ENCODE measurements at regions not wholly inside any gene's neighbourhood (a gene's known extent, or its start where the extent isn't known, plus 50 kb on each side); places are given as distances from the start of the nearest gene placed in this dataset.
"Not testable (repeated sequence)": the region's sequence is repeated elsewhere in the genome, so short reads cannot be mapped to it uniquely, and the experiment has no call there.

- H3K4me3 ChIP-seq, H3K27ac ChIP-seq: not testable (repeated sequence)
Observed at GRCh38 chr1:144140243-144140642, 168.5 kb upstream of the FAM72C start.

- H3K27ac ChIP-seq, H3K4me3 ChIP-seq: not testable (repeated sequence)
Observed at GRCh38 chr1:144105006-144105405, 133.2 kb upstream of the FAM72C start.

DNA sequence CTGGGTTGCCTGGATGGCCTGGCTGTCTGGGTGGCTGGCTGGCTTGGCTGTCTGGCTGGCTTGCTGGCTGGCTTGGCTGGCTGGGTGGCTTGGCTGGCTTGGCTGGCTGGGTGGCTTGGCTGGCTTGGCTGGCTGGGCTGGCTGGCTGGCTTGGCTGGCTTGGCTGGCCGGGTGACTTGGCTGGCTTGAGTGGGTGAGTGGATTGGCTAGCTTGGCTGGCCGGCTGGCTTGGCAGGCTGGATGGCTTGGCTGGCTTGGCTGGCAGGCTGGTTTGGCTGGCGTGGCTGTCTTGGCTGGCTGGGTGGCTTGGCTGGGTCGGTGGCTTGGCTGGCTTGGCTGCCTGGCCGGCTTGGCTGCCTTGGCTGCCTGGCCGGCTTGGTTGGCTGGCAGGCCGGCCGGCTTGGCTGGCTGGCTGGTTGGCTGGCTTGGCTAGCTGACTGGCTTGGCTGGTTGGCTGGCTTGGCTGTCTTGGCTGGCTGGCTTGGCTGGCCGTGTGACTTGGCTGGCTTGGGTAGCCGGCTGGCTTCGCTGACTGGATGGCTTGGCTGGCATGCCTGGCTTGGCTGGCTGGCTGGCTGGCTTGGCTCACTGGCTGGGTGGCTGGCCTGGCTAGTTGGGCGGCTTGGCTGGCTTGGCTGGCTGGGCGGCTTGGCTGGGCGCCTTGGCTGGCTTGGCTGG lies 132.4 kb upstream of the FAM72C start:
- not testable (repeated sequence) for H3K27ac ChIP-seq, H3K4me3 ChIP-seq

DNA sequence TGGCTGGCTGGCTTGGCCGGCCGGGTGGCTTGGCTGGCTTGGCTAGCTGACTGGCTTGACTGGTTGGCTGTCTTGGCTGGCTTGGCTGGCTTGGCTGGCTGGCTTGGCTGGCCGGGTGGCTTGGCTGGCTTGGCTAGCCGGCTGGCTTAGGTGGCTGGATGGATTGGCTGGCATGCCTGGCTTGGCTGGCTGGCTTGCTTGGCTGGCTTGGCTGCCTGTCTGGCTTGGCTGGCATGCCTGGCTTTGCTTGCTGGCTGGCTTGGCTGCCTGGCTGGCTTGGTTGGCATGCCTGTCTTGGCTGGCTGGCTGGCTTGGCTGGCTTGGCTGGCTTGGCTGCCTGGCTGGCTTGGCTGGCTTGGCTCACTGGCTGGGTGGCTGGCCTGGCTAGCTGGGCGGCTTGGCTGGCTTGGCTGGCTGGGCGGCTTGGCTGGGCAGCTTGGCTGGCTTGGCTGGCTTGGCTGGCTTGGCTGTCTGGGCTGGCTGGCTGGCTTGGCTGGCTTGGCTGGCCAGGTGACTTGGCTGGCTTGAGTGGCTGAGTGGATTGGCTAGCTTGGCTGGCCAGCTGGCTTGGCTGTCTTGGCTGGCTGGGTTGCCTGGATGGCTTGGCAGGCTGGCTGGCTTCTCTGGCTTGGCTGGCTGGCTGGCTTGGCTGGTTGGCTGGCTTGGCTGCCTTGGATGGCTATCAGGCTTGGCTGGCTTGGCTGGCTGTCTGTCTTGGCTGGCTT lies 131.5 kb upstream of the FAM72C start:
- H3K4me3 ChIP-seq, H3K27ac ChIP-seq: not testable (repeated sequence)

DNA sequence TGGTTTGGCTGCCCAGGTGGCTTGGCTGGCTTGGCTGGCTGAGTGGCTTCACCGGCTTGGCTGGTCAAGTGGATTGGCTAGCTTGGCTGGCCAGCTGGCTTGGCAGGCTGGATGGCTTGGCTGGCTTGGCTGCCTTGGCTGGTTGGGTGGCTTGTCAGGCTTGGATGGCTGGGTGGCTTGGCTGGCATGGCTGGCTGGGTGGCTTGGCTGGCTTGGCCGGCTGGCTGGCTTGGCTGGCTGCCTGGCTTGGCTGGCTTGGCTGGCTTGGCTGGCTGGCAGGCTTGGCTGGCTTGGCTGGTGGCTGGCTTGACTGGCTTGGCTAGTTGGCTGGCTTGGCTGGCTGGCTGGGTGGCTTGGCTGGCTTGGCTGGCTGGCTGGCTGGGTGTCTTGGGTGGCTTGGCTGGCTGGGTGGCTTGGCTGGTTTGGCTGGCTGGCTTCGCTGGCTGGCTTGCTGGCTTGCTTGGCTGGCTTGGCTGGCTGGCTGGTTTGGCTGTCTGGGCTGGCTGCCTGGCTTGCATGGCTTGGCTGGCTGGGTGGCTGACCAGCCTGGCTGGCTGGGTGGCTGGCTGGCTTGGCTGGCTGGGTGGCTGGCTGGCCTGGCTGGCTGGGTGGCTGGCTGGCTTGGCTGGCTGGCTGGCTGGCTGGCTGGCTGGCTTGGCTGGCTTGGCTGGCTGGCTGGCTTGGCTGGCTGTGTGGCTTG lies 130.4 kb upstream of the FAM72C start:
- H3K27ac ChIP-seq: peak overlapping the region in 1 of 21 experiments; percentile 60

DNA sequence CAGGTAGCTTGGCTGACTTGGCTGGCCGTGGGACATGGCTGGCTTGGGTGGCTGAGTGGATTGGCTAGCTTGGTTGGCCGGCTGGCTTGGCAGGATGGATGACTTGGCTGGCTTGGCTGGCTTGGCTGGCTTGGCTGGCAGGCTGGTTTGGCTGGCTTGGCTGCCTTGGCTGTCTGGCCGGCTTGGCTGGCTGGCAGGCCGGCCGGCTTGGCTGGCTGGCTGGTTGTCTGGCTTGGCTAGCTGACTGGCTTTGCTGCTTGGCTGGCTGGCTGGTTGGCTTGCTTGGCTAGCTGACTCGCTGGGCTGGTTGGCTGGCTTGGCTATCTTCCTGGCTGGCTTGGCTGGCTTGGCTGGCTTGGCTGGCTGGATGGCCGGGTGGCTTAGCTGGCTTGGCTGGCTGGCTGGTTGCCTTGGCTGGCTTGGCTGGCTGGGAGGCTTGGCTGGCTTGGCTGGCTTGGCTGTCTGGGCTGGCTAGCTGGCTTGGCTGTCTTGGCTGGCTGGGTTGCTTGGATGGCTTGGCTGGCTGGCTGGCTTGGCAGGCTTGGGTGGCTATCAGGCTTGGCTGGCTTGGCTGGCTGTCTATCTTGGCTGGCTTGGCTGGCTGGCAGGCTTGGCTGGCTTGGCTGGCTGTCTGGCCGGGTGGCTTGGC lies 129.7 kb upstream of the FAM72C start:
- Histone ChIP-seq H3K27ac (peak overlapping the region in 2 of 21 experiments; percentile 5 to 60), H3K4me3 (no peak overlapping the region)

More for the DNA sequence above, 130.4 kb upstream of the FAM72C start:
- H3K4me3 ChIP-seq: not testable (repeated sequence)

DNA sequence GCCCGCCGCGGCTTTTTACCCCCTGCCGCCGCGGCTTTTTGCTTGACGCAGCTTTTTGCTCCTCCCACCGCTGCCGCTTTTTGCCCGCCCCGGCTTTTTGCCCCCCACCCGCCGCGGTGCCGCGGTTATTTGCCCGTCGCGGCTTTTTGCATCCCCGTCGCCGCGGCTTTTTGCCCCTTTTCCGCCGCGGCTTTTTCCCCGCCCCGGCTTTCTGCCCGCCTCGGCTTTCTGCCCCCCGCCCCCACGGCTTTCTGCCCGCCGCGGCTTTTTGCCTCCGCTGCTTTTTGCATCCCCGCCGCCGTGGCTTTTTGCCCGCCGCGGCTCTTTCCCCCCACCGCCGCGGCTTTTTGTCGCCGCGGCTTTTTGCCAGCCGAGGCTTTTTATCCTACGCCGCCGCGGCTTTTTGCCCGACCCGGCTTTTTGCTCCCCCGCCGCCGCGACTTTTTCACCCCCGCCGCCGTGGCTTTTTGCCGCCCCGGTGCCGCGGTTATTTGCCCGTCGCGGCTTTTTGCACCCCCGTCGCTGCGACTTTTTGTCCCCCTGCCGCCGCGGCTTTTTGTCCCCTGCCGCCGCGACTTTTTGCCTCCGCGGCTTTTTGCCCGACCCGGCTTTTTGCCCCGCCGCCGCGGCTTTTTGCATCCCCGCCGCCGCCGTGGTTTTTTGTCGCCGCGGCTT lies 105.5 kb upstream of the FAM72C start:
- Histone ChIP-seq H3K4me3 (peak overlapping the region; percentile 47 to 74 (median 65)), H3K27ac (peak overlapping the region in 2 of 21 experiments; percentile 40 to 54)

GRCh38 chr1:144076646-144077045 lies 104.9 kb upstream of the FAM72C start:
- Histone ChIP-seq H3K4me3 (peak overlapping the region; percentile 47 to 74 (median 65)), H3K27ac (peak overlapping the region in 2 of 21 experiments; percentile 54 to 62)

- not testable (repeated sequence) for H3K4me3 ChIP-seq, H3K27ac ChIP-seq
Observed at GRCh38 chr1:144070394-144071053, 98.7 kb upstream of the FAM72C start.

- H3K4me3 ChIP-seq, H3K27ac ChIP-seq: not testable (repeated sequence)
Observed at GRCh38 chr1:144067042-144067441, 95.3 kb upstream of the FAM72C start.

GRCh38 chr1:144066071-144066813 lies 94.5 kb upstream of the FAM72C start:
- H3K27ac ChIP-seq, H3K4me3 ChIP-seq: not testable (repeated sequence)

GRCh38 chr1:144065299-144066060 lies 93.7 kb upstream of the FAM72C start:
- H3K27ac ChIP-seq: not testable (repeated sequence)

DNA sequence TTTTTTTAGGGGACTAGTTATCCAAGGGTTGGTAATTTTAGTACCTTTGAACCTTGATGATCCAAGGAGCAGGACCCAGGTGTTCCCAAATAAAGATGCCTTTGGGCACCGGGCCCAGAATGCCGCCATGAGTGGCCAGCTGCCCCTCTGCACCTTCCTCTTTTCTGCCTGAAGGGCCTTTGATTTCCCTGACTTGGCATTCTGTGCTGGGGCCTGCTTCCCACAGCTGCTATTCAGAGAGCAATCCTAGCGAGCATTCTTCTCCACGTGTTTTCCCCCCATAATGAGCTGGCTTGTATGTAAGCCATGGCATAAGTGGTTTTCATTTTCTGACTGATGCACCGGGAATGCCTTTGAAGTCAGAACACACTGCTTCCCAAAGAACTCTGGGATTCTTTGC lies 77.6 kb upstream of the FAM72C start:
- H3K4me3 ChIP-seq, H3K27ac ChIP-seq: not testable (repeated sequence)

More at GRCh38 chr1:144065299-144066060, 93.7 kb upstream of the FAM72C start:
- H3K4me3 ChIP-seq: not testable (repeated sequence)

GRCh38 chr1:144046645-144047044 lies 74.9 kb upstream of the FAM72C start:
- not testable (repeated sequence) for H3K4me3 ChIP-seq

GRCh38 chr1:144045751-144046546 lies 74.2 kb upstream of the FAM72C start:
- not testable (repeated sequence) for H3K27ac ChIP-seq, H3K4me3 ChIP-seq

More at GRCh38 chr1:144046645-144047044, 74.9 kb upstream of the FAM72C start:
- H3K27ac ChIP-seq: not testable (repeated sequence)

DNA sequence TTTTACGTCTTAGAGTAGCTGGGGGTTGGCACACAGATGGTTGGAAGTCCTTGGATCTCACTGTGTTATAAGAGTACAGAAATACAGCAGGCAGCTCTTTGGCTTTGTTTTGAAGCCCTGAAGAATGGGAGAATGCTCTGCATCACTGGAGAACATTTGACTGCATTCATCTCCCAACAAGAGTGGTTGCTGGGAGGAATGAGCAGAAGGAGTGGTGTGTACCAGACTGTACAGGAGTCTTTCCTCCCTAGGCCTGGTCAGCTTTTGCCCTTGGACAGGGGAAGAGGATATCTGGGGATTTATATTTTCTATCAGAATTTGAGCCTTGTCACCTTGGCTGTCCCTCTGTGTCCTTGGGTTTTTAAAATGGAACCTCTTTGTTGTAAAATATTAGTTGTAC lies 70.5 kb upstream of the FAM72C start:
- H3K4me3 ChIP-seq: not testable (repeated sequence)

GRCh38 chr1:144040293-144040692 lies 68.5 kb upstream of the FAM72C start:
- H3K27ac ChIP-seq, H3K4me3 ChIP-seq: not testable (repeated sequence)

More for the DNA sequence above, 70.5 kb upstream of the FAM72C start:
- H3K27ac ChIP-seq: not testable (repeated sequence)

All from skin epidermis (tissue), 12 donors.